ENCODE measurements at regions not wholly inside any gene's neighbourhood (a gene's known extent, or its start where the extent isn't known, plus 50 kb on each side); places are given as distances from the start of the nearest gene placed in this dataset.

- H3K27me3 ChIP-seq, result no peaks in the 10 kb centered on the region
- no peaks in the 10 kb centered on the region for H3K36me3 ChIP-seq
- no peak overlapping the region for H3K4me3 ChIP-seq
- TF ChIP-seq POLR2A (IDR thresholded peaks at IDR 0.05), result no peak
- TF ChIP-seq, protein P1, sequence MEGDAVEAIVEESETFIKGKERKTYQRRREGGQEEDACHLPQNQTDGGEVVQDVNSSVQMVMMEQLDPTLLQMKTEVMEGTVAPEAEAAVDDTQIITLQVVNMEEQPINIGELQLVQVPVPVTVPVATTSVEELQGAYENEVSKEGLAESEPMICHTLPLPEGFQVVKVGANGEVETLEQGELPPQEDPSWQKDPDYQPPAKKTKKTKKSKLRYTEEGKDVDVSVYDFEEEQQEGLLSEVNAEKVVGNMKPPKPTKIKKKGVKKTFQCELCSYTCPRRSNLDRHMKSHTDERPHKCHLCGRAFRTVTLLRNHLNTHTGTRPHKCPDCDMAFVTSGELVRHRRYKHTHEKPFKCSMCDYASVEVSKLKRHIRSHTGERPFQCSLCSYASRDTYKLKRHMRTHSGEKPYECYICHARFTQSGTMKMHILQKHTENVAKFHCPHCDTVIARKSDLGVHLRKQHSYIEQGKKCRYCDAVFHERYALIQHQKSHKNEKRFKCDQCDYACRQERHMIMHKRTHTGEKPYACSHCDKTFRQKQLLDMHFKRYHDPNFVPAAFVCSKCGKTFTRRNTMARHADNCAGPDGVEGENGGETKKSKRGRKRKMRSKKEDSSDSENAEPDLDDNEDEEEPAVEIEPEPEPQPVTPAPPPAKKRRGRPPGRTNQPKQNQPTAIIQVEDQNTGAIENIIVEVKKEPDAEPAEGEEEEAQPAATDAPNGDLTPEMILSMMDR (IDR thresholded peaks at IDR 0.05), result no peak
- H3K27ac ChIP-seq, result no peak overlapping the region
- WGBS, 2 donors, result 63 to 68% methylated on average over 3 of the region's 3 CpGs
- DNase-seq, result no peak
- no peaks in the 10 kb centered on the region for H3K4me1 ChIP-seq
- intact Hi-C loops (cut with DNase I), result no loop called here
- H3K9me3 ChIP-seq, result no peaks in the 10 kb centered on the region
Observed at GRCh38 chr14:38752750-38753149, 350.3 kb downstream of the SEC23A start.

DNA sequence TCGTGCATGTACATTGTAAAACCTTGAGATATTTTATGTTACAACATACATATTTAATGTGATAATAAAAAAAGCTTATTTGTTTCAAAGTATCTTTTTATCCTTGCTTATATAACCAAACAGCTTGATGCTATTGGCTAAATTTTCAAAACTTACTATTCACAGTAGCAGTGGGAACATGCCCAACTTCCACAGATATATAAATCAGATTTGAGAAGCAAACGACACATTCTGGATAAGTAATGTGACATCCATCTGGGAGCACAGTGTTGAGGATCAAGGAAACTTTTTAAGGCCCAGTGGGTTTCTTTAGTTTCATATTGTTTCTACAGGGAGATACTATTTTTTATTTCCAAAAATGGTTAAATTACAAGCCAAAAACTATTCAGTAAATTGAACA is 350.7 kb downstream of the SEC23A start:
- Histone ChIP-seq H3K9me3 (no peaks in the 10 kb centered on the region), H3K27me3 (no peaks in the 10 kb centered on the region), H3K27ac (no peak overlapping the region), H3K36me3 (no peaks in the 10 kb centered on the region), H3K4me1 (no peaks in the 10 kb centered on the region), H3K4me3 (no peak overlapping the region)
- no peak for DNase-seq
- intact Hi-C loops (cut with DNase I), result no loop called here
- no peak for TF ChIP-seq POLR2A (IDR thresholded peaks at IDR 0.05)
- TF ChIP-seq, protein P1 (IDR thresholded peaks at IDR 0.05), result no peak
- WGBS, 2 donors, result 54 to 73% methylated on average over 2 of the region's 2 CpGs

DNA sequence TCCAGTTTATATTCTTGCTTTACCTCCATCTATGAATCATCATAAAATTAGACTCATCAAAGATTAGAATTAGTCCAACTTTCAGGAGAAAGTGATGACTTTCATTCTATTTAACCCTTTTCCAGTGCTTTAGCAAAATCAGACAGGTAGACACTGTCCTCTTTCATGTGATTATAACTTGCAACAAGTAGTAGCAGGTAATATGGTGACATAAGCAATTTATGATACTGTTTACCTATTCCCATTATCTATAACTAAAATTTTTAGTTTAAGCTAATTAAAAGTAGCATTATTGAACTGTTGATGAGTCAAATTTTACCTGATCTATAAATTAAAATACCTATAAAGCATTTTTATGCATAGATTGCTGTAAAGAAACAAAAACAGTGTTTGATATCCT is 351.6 kb downstream of the SEC23A start:
- intact Hi-C loops (cut with DNase I), result no loop called here
- no peaks in the 10 kb centered on the region for H3K9me3 ChIP-seq
- no peak overlapping the region for H3K4me3 ChIP-seq
- no peaks in the 10 kb centered on the region for H3K27me3 ChIP-seq
- H3K36me3 ChIP-seq, result no peaks in the 10 kb centered on the region
- H3K4me1 ChIP-seq, result no peaks in the 10 kb centered on the region
- DNase-seq, result no peak
- TF ChIP-seq POLR2A (IDR thresholded peaks at IDR 0.05), result no peak
- TF ChIP-seq, protein P1 (IDR thresholded peaks at IDR 0.05), result no peak
- H3K27ac ChIP-seq, result no peak overlapping the region

GRCh38 chr14:38749936-38750335 is 353.1 kb downstream of the SEC23A start:
- H3K27me3 ChIP-seq, result no peaks in the 10 kb centered on the region
- H3K4me1 ChIP-seq, result no peaks in the 10 kb centered on the region
- no peak for DNase-seq
- WGBS, 2 donors, result 60 to 67% methylated on average over 3 of the region's 3 CpGs
- no peaks in the 10 kb centered on the region for H3K36me3 ChIP-seq
- intact Hi-C loops (cut with DNase I), result no loop called here
- TF ChIP-seq, protein P1 (IDR thresholded peaks at IDR 0.05), result no peak
- TF ChIP-seq POLR2A (IDR thresholded peaks at IDR 0.05), result no peak
- H3K9me3 ChIP-seq, result no peaks in the 10 kb centered on the region
- no peak overlapping the region for H3K27ac ChIP-seq
- no peak overlapping the region for H3K4me3 ChIP-seq

GRCh38 chr14:38745861-38746260 is 357.2 kb downstream of the SEC23A start:
- Histone ChIP-seq H3K4me1 (no peaks in the 10 kb centered on the region), H3K27me3 (no peaks in the 10 kb centered on the region), H3K4me3 (no peak overlapping the region), H3K9me3 (no peaks in the 10 kb centered on the region), H3K36me3 (no peaks in the 10 kb centered on the region), H3K27ac (no peak overlapping the region)
- DNase-seq, result no peak
- 11 to 56% methylated on average over 1 of the region's 1 CpG for WGBS, 2 donors
- TF ChIP-seq, protein P1 (IDR thresholded peaks at IDR 0.05), result no peak
- TF ChIP-seq POLR2A (IDR thresholded peaks at IDR 0.05), result no peak
- intact Hi-C loops (cut with DNase I), result no loop called here
